Spleen (tissue), 7 donors: ENCODE measurements at regions not wholly inside any gene's neighbourhood (a gene's known extent, or its start where the extent isn't known, plus 50 kb on each side); places are given as distances from the start of the nearest gene placed in this dataset.

Experiments used
- POLR2A ChIP-seq, 3 donors: fragments of 450-650 bp; IDR thresholded peaks; one replicate each; pipeline ENCODE4 v1.5.1; 2017; ENCODE audit warnings: antibody characterized with exemption in 3 of 3, mild to moderate bottlenecking in 1 of 3
- TF ChIP-seq, protein P1 (sequence below), 11 experiments: fragments of 200-600 bp in 7 of 11; fragments of 450-650 bp in 4 of 11; sonication (generic) in 4 of 11; IDR thresholded peaks in 8 of 11; conservative IDR thresholded peaks in 3 of 11; 1 replicate in 7 of 11; 2 replicates in 4 of 11; pipeline versions ENCODE4 v1.4.0 to v1.8.0; 2016 to 2021; ENCODE audit warnings: antibody characterized with exemption in 11 of 11, inconsistent platforms in 4 of 11, mild to moderate bottlenecking in 1 of 11
- donor health status: DM: no; HTN: no; CAD: no; lungs with moderate emphysema.
- donor health status: DM: no; HTN: no; CAD: no.
- donor health status: DM: no; HTN: no; CAD: no.

DNA sequence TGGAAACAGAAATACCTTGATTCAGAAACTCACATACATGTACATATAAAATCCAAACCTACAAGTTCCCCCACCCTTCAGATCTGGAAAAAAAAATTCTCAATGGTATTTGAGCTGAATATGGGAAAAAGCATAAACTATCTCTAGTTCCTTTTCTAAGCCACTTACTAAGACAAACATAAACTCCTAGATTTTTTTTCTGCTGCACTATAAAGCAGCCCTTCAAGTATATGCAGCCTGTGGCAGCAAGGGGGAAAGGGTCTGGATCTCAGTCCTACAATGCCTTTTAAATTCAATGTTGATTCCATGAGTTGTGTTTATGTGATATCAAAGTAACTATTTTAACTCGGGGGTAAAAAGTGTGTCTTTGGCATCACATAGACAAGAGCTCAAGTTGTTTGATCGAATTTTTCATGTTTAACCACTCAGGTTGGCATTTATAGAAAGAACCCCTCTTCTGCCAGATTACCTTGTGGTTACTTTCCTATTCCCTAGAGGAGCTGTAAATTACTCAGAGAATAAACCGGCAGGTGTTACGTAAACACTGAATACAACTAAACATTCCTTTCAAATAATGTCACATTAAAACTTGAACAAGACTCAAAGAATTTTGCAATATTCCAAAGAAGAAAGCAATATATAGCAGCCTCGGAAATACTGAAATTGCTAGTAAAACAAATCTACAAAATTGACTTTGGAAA lies 91.8 kb upstream of the FER start:
- TF ChIP-seq, protein P1, sequence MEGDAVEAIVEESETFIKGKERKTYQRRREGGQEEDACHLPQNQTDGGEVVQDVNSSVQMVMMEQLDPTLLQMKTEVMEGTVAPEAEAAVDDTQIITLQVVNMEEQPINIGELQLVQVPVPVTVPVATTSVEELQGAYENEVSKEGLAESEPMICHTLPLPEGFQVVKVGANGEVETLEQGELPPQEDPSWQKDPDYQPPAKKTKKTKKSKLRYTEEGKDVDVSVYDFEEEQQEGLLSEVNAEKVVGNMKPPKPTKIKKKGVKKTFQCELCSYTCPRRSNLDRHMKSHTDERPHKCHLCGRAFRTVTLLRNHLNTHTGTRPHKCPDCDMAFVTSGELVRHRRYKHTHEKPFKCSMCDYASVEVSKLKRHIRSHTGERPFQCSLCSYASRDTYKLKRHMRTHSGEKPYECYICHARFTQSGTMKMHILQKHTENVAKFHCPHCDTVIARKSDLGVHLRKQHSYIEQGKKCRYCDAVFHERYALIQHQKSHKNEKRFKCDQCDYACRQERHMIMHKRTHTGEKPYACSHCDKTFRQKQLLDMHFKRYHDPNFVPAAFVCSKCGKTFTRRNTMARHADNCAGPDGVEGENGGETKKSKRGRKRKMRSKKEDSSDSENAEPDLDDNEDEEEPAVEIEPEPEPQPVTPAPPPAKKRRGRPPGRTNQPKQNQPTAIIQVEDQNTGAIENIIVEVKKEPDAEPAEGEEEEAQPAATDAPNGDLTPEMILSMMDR (IDR thresholded peaks at IDR 0.05 in 8 of 11, conservative IDR thresholded peaks at IDR 0.05 in 3 of 11), result no peak
- no peak for TF ChIP-seq POLR2A (IDR thresholded peaks at IDR 0.05)
